ENCODE measurements at regions not wholly inside any gene's neighbourhood (a gene's known extent, or its start where the extent isn't known, plus 50 kb on each side); places are given as distances from the start of the nearest gene placed in this dataset.
"Not testable (repeated sequence)": the region's sequence is repeated elsewhere in the genome, so short reads cannot be mapped to it uniquely, and the experiment has no call there.

GRCh38 chr10:100642295-100642994, 102.9 kb upstream of the PAX2 start:
- no peak for DNase-seq (ENCODE audit: low read depth)

GRCh38 chr10:100645091-100645490, 100.3 kb upstream of the PAX2 start:
- no peak for DNase-seq (ENCODE audit: low read depth)

GRCh38 chr10:100645613-100646392, 99.6 kb upstream of the PAX2 start:
- no peak for DNase-seq (ENCODE audit: low read depth)

- no peak for DNase-seq (ENCODE audit: low read depth)
These were observed 97.5 kb upstream of the PAX2 start for GRCh38 chr10:100647928-100648327.

- DNase-seq (ENCODE audit: low read depth), result no peak
These were observed 94.7 kb upstream of the PAX2 start for GRCh38 chr10:100650693-100651092.

GRCh38 chr10:100651099-100651498, 94.3 kb upstream of the PAX2 start:
- DNase-seq (ENCODE audit: low read depth), result not testable (repeated sequence)

- no peak for DNase-seq (ENCODE audit: low read depth)
These were observed 93.5 kb upstream of the PAX2 start for GRCh38 chr10:100651916-100652315.

- DNase-seq (ENCODE audit: low read depth), result no peak
These were observed 92.8 kb upstream of the PAX2 start for GRCh38 chr10:100652406-100653135.

GRCh38 chr10:100653238-100653956, 92.0 kb upstream of the PAX2 start:
- DNase-seq (ENCODE audit: low read depth), result no peak

GRCh38 chr10:100653957-100654781, 91.2 kb upstream of the PAX2 start:
- DNase-seq (ENCODE audit: low read depth), result no peak

GRCh38 chr10:100654782-100655325, 90.5 kb upstream of the PAX2 start:
- DNase-seq (ENCODE audit: low read depth), result no peak

- no peak for DNase-seq (ENCODE audit: low read depth)
These were observed 90.0 kb upstream of the PAX2 start for GRCh38 chr10:100655326-100655759.

GRCh38 chr10:100655760-100656421, 89.5 kb upstream of the PAX2 start:
- no peak for DNase-seq (ENCODE audit: low read depth)

- DNase-seq (ENCODE audit: low read depth), result no peak
These were observed 88.9 kb upstream of the PAX2 start for GRCh38 chr10:100656454-100656853.

GRCh38 chr10:100658269-100658668, 87.1 kb upstream of the PAX2 start:
- DNase-seq (ENCODE audit: low read depth), result no peak

GRCh38 chr10:100659361-100660098, 85.9 kb upstream of the PAX2 start:
- DNase-seq (ENCODE audit: low read depth), result no peak

- DNase-seq (ENCODE audit: low read depth), result no peak
These were observed 85.0 kb upstream of the PAX2 start for GRCh38 chr10:100660365-100660764.

- no peak for DNase-seq (ENCODE audit: low read depth)
These were observed 84.4 kb upstream of the PAX2 start for GRCh38 chr10:100660945-100661344.

- DNase-seq (ENCODE audit: low read depth), result no peak
These were observed 83.9 kb upstream of the PAX2 start for GRCh38 chr10:100661520-100661919.

GRCh38 chr10:100662067-100662466, 83.3 kb upstream of the PAX2 start:
- DNase-seq (ENCODE audit: low read depth), result no peak
